SK-N-SH (cell line): ENCODE measurements at regions not wholly inside any gene's neighbourhood (a gene's known extent, or its start where the extent isn't known, plus 50 kb on each side); places are given as distances from the start of the nearest gene placed in this dataset.

Source experiments
- CTCF ChIA-PET: fragments of 300-600, 350-600 bp; formaldehyde crosslinking; extraction: SDS; loops from one replicate; lab custom pipeline; 2021; lab: Yijun Ruan, JAX
- POLR2A ChIA-PET: fragments of 350-600 bp; sonication (Branson Sonifier 250); formaldehyde crosslinking; extraction: SDS; loops from one replicate; lab custom pipeline; 2020; ENCODE audit warnings: antibody characterized with exemption, inconsistent platforms; lab: Yijun Ruan, JAX
- DNase-seq: peaks from one replicate; pipeline ENCODE4 v3.0.0; 2012
- H2AFZ ChIP-seq: fragments of 200-600 bp; sonication (generic); 2 replicates; pipeline ENCODE4 v1.8.1; 2016; ENCODE audit warnings: antibody characterized with exemption, mild to moderate bottlenecking, low read depth
- H3F3A ChIP-seq: fragments of 200-600 bp; sonication (generic); replicated peaks from 2 replicates; pipeline ENCODE3; 2016; ENCODE audit warnings: antibody characterized with exemption, mild to moderate bottlenecking; ENCODE audit not compliant: insufficient read depth
- H3K27ac ChIP-seq, 2 experiments: fragments of 200-500 bp in 1 of 2; fragments of 200-600 bp in 1 of 2; sonication (Bioruptor generic) in 1 of 2; sonication (generic), shearing (Covaris generic) in 1 of 2; 2 replicates each; pipeline versions ENCODE4 v1.5.1 to v1.6.1; 2014 to 2016; ENCODE audit warnings: low read depth in 2 of 2, inconsistent platforms in 1 of 2, low read length in 1 of 2, mild to moderate bottlenecking in 1 of 2, mixed read lengths in 1 of 2
- H3K27me3 ChIP-seq: fragments of 200-600 bp; sonication (generic), shearing (Covaris generic); 2 replicates; pipeline ENCODE4 v1.6.1; 2016; ENCODE audit warnings: mixed run types; ENCODE audit not compliant: insufficient read depth
- H3K36me3 ChIP-seq, 2 experiments: fragments of 200-500 bp in 1 of 2; fragments of 200-600 bp in 1 of 2; sonication (Bioruptor generic) in 1 of 2; sonication (generic) in 1 of 2; replicated peaks in 1 of 2; 2 replicates each; pipeline versions ENCODE3 to v1.5.1; 2014 to 2016; ENCODE audit warnings: low read length in 1 of 2, mild to moderate bottlenecking in 1 of 2; ENCODE audit not compliant: insufficient read depth in 2 of 2, control insufficient read depth in 1 of 2
- H3K4me1 ChIP-seq, 2 experiments: fragments of 200-500 bp in 1 of 2; fragments of 200-600 bp in 1 of 2; sonication (Bioruptor generic) in 1 of 2; sonication (generic), shearing (Covaris generic) in 1 of 2; 2 replicates each; pipeline versions ENCODE4 v1.5.1 to v1.6.1; 2014 to 2016; ENCODE audit warnings: low read depth in 1 of 2, low read length in 1 of 2, mixed run types in 1 of 2; ENCODE audit not compliant: insufficient read depth in 2 of 2, control insufficient read depth in 1 of 2
- H3K4me2 ChIP-seq: fragments of 200-600 bp; sonication (generic), shearing (Covaris generic); 2 replicates; pipeline ENCODE4 v1.6.1; 2017; ENCODE audit warnings: mixed run types
- H3K4me3 ChIP-seq, 2 experiments: fragments of 200-500 bp in 1 of 2; fragments of 200-600 bp in 1 of 2; sonication (Bioruptor generic) in 1 of 2; sonication (generic), shearing (Covaris generic) in 1 of 2; 2 replicates each; pipeline versions ENCODE4 v1.5.1 to v1.8.1; 2014 to 2016; ENCODE audit warnings: low read depth in 2 of 2, inconsistent platforms in 1 of 2, low read length in 1 of 2, mild to moderate bottlenecking in 1 of 2, mixed read lengths in 1 of 2, moderate library complexity in 1 of 2
- H3K79me2 ChIP-seq: fragments of 200-600 bp; sonication (generic); 2 replicates; pipeline ENCODE4 v1.8.1; 2017; ENCODE audit warnings: mild to moderate bottlenecking; ENCODE audit not compliant: insufficient read depth
- H3K9ac ChIP-seq: fragments of 200-600 bp; sonication (generic); 2 replicates; pipeline ENCODE4 v1.6.1; 2017; ENCODE audit warnings: mixed run types
- H3K9me2 ChIP-seq: fragments of 200-600 bp; sonication (generic); 2 replicates; pipeline ENCODE4 v1.6.1; 2017; ENCODE audit warnings: mixed run types
- H3K9me3 ChIP-seq: fragments of 200-600 bp; sonication (generic); 2 replicates; pipeline ENCODE4 v1.6.1; 2017; ENCODE audit warnings: mixed run types, mild to moderate bottlenecking, moderate library complexity
- H4K20me1 ChIP-seq: fragments of 200-600 bp; sonication (generic); 2 replicates; pipeline ENCODE4 v1.6.1; 2017; ENCODE audit warnings: mild to moderate bottlenecking, mixed run types; ENCODE audit not compliant: insufficient read depth
- EP300 ChIP-seq, 2 experiments: IDR thresholded peaks; 2 replicates each; pipeline versions ENCODE4 v1.4.0 to v1.6.1; 2012; ENCODE audit warnings: borderline replicate concordance in 1 of 2, low read depth in 1 of 2, low read length in 1 of 2
- FOSL2 ChIP-seq: IDR thresholded peaks from 2 replicates; pipeline ENCODE4 v1.4.0; 2012; ENCODE audit warnings: low read depth, mild to moderate bottlenecking, moderate library complexity, borderline replicate concordance
- FOXM1 ChIP-seq: IDR thresholded peaks from 2 replicates; pipeline ENCODE4 v1.4.0; 2012; ENCODE audit warnings: low read depth, mild to moderate bottlenecking
- PBX3 ChIP-seq: IDR thresholded peaks from 2 replicates; pipeline ENCODE4; 2012
- REST ChIP-seq: IDR thresholded peaks from 2 replicates; pipeline ENCODE4 v1.6.1; 2012; ENCODE audit warnings: mild to moderate bottlenecking, low read depth, low read length, moderate library complexity
- TCF12 ChIP-seq: IDR thresholded peaks from 2 replicates; pipeline ENCODE4 v1.4.0; 2012
- TEAD4 ChIP-seq: IDR thresholded peaks from 2 replicates; pipeline ENCODE4 v1.4.0; 2012; ENCODE audit warnings: mild to moderate bottlenecking, borderline replicate concordance; ENCODE audit not compliant: insufficient read depth
- WGBS: methylation state at CpG from one replicate; pipeline ENCODE4 v1.1.6; 2017; ENCODE audit warnings: low lambda C conversion rate; 5-methylcytosine and 5-hydroxymethylcytosine counted together
- TF ChIP-seq, protein P1 (sequence below): IDR thresholded peaks from 2 replicates; pipeline ENCODE4 v1.4.0; 2012; ENCODE audit warnings: low read depth, borderline replicate concordance

DNA sequence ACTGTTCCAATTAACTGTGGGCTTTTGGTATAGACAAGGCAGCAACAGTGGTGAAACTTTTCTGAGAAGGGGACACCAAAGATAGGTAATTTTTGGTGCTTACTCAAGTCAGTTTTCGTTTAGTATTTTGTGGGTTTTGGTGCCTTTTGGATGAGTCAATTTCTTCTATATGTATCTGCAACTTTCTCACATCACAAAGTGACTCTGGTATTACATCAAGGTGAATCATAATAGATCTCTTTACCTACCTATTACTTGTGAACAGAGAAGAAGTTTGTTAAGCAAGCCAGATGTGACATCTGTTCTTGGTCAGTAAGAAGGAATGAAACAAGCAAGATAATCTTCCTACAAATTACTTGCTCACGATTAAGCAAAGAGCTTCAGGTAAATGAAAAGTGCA is 732.4 kb upstream of the DPPA4 start:
- H3K27me3 ChIP-seq: no peaks in the 10 kb centered on the region
- DNase-seq: no peak
- ChIA-PET POLR2A (no interaction called here), CTCF (no interaction called here)
- TF ChIP-seq TCF12 (0 out of 2 replicates have a peak, but pooled peaks have one; percentile 13), TEAD4 (no peak), FOSL2 (no peak), FOXM1 (no peak)
- H3K36me3 ChIP-seq: no peaks in the 10 kb centered on the region
- WGBS: 20% methylated on average over 2 of the region's 2 CpGs
- H3K9ac ChIP-seq: no peak overlapping the region
- no peak overlapping the region for H3K4me3 ChIP-seq
- no peak overlapping the region for H2AFZ ChIP-seq
- peak overlapping the region in 1 of 2 experiments; percentile 61; a peak in 1 of 4 replicates for H3K27ac ChIP-seq
- no peaks in the 10 kb centered on the region for H3K9me3 ChIP-seq
- H4K20me1 ChIP-seq: no peaks in the 10 kb centered on the region
- no peaks in the 10 kb centered on the region for H3K4me1 ChIP-seq
- H3K4me2 ChIP-seq: no peak overlapping the region
- H3K9me2 ChIP-seq: no peaks in the 10 kb centered on the region
- no peaks in the 10 kb centered on the region for H3K79me2 ChIP-seq
- no peaks in the 10 kb centered on the region for H3F3A ChIP-seq

- H3K9me3 ChIP-seq: no peaks in the 10 kb centered on the region
- H3K4me1 ChIP-seq: no peaks in the 10 kb centered on the region
- H3K9ac ChIP-seq: no peak overlapping the region; the same call in 1 of the 2 replicates
- no peaks in the 10 kb centered on the region for H3K9me2 ChIP-seq
- TF ChIP-seq REST (peak; percentile 83), FOSL2 (peak; percentile 4; the same call in 1 of the 2 replicates), PBX3 (0 out of 2 replicates have a peak, but pooled peaks have one; percentile 4), EP300 (IDR thresholded peaks at IDR 0.05; ENCODE audit: borderline replicate concordance in 1 of 2, low read depth in 1 of 2, low read length in 1 of 2) (peak in 1 of 2 experiments; percentile 43; a peak in 1 of 4 replicates), TCF12 (peak; percentile 11; the same call in 1 of the 2 replicates), TEAD4 (no peak)
- TF ChIP-seq, protein P1, sequence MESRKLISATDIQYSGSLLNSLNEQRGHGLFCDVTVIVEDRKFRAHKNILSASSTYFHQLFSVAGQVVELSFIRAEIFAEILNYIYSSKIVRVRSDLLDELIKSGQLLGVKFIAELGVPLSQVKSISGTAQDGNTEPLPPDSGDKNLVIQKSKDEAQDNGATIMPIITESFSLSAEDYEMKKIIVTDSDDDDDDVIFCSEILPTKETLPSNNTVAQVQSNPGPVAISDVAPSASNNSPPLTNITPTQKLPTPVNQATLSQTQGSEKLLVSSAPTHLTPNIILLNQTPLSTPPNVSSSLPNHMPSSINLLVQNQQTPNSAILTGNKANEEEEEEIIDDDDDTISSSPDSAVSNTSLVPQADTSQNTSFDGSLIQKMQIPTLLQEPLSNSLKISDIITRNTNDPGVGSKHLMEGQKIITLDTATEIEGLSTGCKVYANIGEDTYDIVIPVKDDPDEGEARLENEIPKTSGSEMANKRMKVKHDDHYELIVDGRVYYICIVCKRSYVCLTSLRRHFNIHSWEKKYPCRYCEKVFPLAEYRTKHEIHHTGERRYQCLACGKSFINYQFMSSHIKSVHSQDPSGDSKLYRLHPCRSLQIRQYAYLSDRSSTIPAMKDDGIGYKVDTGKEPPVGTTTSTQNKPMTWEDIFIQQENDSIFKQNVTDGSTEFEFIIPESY: no peak
- CTCF ChIA-PET: no interaction called here
- no peak for DNase-seq
- no peaks in the 10 kb centered on the region for H3K36me3 ChIP-seq
- no peak overlapping the region for H3K4me3 ChIP-seq
- H3K27ac ChIP-seq: peak overlapping the region in 1 of 2 experiments; percentile 61; a peak in 2 of 4 replicates
- POLR2A ChIA-PET: no interaction called here
- 65% methylated on average over 2 of the region's 2 CpGs for WGBS
- H4K20me1 ChIP-seq: no peaks in the 10 kb centered on the region
- no peaks in the 10 kb centered on the region for H3K79me2 ChIP-seq
- no peaks in the 10 kb centered on the region for H3F3A ChIP-seq
- H3K4me2 ChIP-seq: no peak overlapping the region
- H2AFZ ChIP-seq: no peak overlapping the region
- H3K27me3 ChIP-seq: no peaks in the 10 kb centered on the region
Observed at GRCh38 chr3:110070161-110070916, 733.0 kb upstream of the DPPA4 start.
